H1 (cell line): ENCODE measurements at regions not wholly inside any gene's neighbourhood (a gene's known extent, or its start where the extent isn't known, plus 50 kb on each side); places are given as distances from the start of the nearest gene placed in this dataset.

Source experiments
- CTCF ChIA-PET: fragments of 300-600 bp; sonication (Branson Sonifier 250); formaldehyde crosslinking; loops from one replicate; lab custom pipeline; 2021; ENCODE audit not compliant: partially characterized antibody; lab: Charles Lee
- POLR2A ChIA-PET: fragments of 300-600 bp; sonication (Branson Sonifier 250); formaldehyde crosslinking; loops from one replicate; lab custom pipeline; 2021; ENCODE audit warnings: inconsistent platforms; ENCODE audit not compliant: partially characterized antibody; lab: Charles Lee
- DNase-seq, 2 experiments: peaks; one replicate each; pipeline versions ENCODE4 v3.0.0 to v3.0.0-alpha.2; 2010 to 2022; ENCODE audit warnings: low spot score in 2 of 2, low read depth in 1 of 2, mixed read lengths in 1 of 2
- FAIRE-seq: peaks from 2 replicates; lab custom pipeline; 2011; peaks lifted over from hg19 to GRCh38; lab: Jason Lieb, UNC
- H2AFZ ChIP-seq: 2 replicates; pipeline ENCODE4 v1.8.1; 2012; ENCODE audit warnings: low read length, inconsistent platforms
- H2AK5ac ChIP-seq: 2 replicates; pipeline ENCODE4 v1.6.1; 2013; ENCODE audit warnings: low read depth, low read length
- H2BK120ac ChIP-seq: replicated peaks from 2 replicates; pipeline ENCODE3; 2013; ENCODE audit warnings: low read depth, low read length, inconsistent platforms
- H2BK12ac ChIP-seq: 2 replicates; pipeline ENCODE4 v1.6.1; 2013; ENCODE audit warnings: low read depth, low read length
- H2BK15ac ChIP-seq: 2 replicates; pipeline ENCODE4 v1.6.1; 2013; ENCODE audit warnings: low read length
- H2BK20ac ChIP-seq: 2 replicates; pipeline ENCODE4 v1.6.1; 2013; ENCODE audit warnings: low read length
- H2BK5ac ChIP-seq: 2 replicates; pipeline ENCODE4 v1.6.1; 2013; ENCODE audit warnings: low read depth, low read length
- H3K14ac ChIP-seq: 2 replicates; pipeline ENCODE4 v1.6.1; 2013; ENCODE audit warnings: inconsistent platforms; ENCODE audit not compliant: insufficient read length
- H3K18ac ChIP-seq: 2 replicates; pipeline ENCODE4 v1.6.1; 2013; ENCODE audit warnings: low read length; ENCODE audit errors: extremely low read depth
- H3K23ac ChIP-seq: 2 replicates; pipeline ENCODE4 v1.6.1; 2013; ENCODE audit warnings: inconsistent platforms; ENCODE audit not compliant: insufficient read length
- H3K23me2 ChIP-seq: 2 replicates; pipeline ENCODE4 v1.6.1; 2013; ENCODE audit warnings: low read depth, low read length
- H3K27ac ChIP-seq: 2 replicates; pipeline ENCODE4 v1.6.1; 2011; ENCODE audit warnings: low read depth, low read length, inconsistent platforms
- H3K27me3 ChIP-seq, 4 experiments: replicated peaks in 1 of 4; 1 replicate in 1 of 4; 2 replicates in 3 of 4; pipeline versions ENCODE4 v1.6.1 to v1.8.1; 2011 to 2013; ENCODE audit warnings: low read length in 3 of 4, mild to moderate bottlenecking in 3 of 4, inconsistent platforms in 2 of 4, mixed read lengths in 2 of 4, moderate library complexity in 1 of 4; ENCODE audit not compliant: control insufficient read depth in 3 of 4, insufficient read depth in 3 of 4; ENCODE audit errors: extremely low read depth in 1 of 4
- H3K36me3 ChIP-seq, 4 experiments: 2 replicates each; pipeline versions ENCODE4 v1.6.1 to v1.8.1; 2011 to 2013; ENCODE audit warnings: mild to moderate bottlenecking in 4 of 4, low read length in 3 of 4, moderate library complexity in 2 of 4, control low read depth in 1 of 4, inconsistent platforms in 1 of 4; ENCODE audit not compliant: insufficient read depth in 4 of 4, control insufficient read depth in 2 of 4
- H3K4ac ChIP-seq: replicated peaks from 2 replicates; pipeline ENCODE3; 2013; ENCODE audit warnings: low read length, low read depth, mixed read lengths, inconsistent platforms; ENCODE audit not compliant: insufficient read length
- H3K4me1 ChIP-seq, 4 experiments: replicated peaks in 1 of 4; 1 replicate in 1 of 4; 2 replicates in 3 of 4; pipeline versions ENCODE4 v1.6.1 to v1.8.1; 2011 to 2013; ENCODE audit warnings: low read length in 3 of 4, inconsistent platforms in 2 of 4, mixed read lengths in 1 of 4; ENCODE audit not compliant: insufficient read depth in 4 of 4, control insufficient read depth in 3 of 4
- H3K4me2 ChIP-seq, 2 experiments: 2 replicates each; pipeline versions ENCODE4 v1.6.1 to v1.8.1; 2011 to 2013; ENCODE audit warnings: low read depth in 2 of 2, low read length in 2 of 2, control low read depth in 1 of 2, inconsistent platforms in 1 of 2, mild to moderate bottlenecking in 1 of 2; ENCODE audit not compliant: insufficient read depth in 1 of 2
- H3K4me3 ChIP-seq, 4 experiments: fragments of 200-600, 300-600 bp in 1 of 4; sonication (generic), shearing (Covaris generic), sonication (Bioruptor Twin) in 1 of 4; 2 replicates each; pipeline versions ENCODE4 v1.5.1 to v1.8.1; 2011 to 2016; ENCODE audit warnings: low read length in 4 of 4, low read depth in 3 of 4, control low read depth in 2 of 4, inconsistent platforms in 2 of 4, mild to moderate bottlenecking in 2 of 4, mixed read lengths in 1 of 4, moderate library complexity in 1 of 4; ENCODE audit not compliant: insufficient read depth in 2 of 4; ENCODE audit errors: extremely low read depth in 1 of 4
- H3K56ac ChIP-seq: replicated peaks from 2 replicates; pipeline ENCODE3; 2013; ENCODE audit warnings: low read depth, mild to moderate bottlenecking, mixed read lengths, low read length, inconsistent platforms; ENCODE audit not compliant: insufficient read length
- H3K79me1 ChIP-seq: 2 replicates; pipeline ENCODE4 v1.6.1; 2013; ENCODE audit warnings: low read depth, low read length, control low read depth
- H3K79me2 ChIP-seq, 2 experiments: 2 replicates each; pipeline versions ENCODE4 v1.6.1 to v1.8.1; 2012 to 2013; ENCODE audit warnings: low read length in 2 of 2, mild to moderate bottlenecking in 2 of 2, inconsistent platforms in 1 of 2; ENCODE audit not compliant: insufficient read depth in 2 of 2, control insufficient read depth in 1 of 2
- H3K9ac ChIP-seq, 4 experiments: replicated peaks in 1 of 4; 1 replicate in 1 of 4; 2 replicates in 3 of 4; pipeline versions ENCODE4 v1.6.1 to v1.8.1; 2011 to 2013; ENCODE audit warnings: low read depth in 3 of 4, low read length in 3 of 4, control low read depth in 2 of 4, mild to moderate bottlenecking in 2 of 4, moderate library complexity in 2 of 4, inconsistent platforms in 1 of 4; ENCODE audit errors: extremely low read depth in 1 of 4
- H3K9me3 ChIP-seq, 2 experiments: 2 replicates each; pipeline versions ENCODE4 v1.6.1 to v1.8.1; 2012 to 2013; ENCODE audit warnings: mild to moderate bottlenecking in 2 of 2, moderate library complexity in 2 of 2, control low read depth in 1 of 2, inconsistent platforms in 1 of 2, low read depth in 1 of 2, low read length in 1 of 2, mixed read lengths in 1 of 2; ENCODE audit not compliant: insufficient read depth in 2 of 2
- H4K20me1 ChIP-seq, 2 experiments: replicated peaks in 1 of 2; 2 replicates each; pipeline versions ENCODE3 to v1.8.1; 2011 to 2013; ENCODE audit warnings: inconsistent platforms in 2 of 2, low read length in 2 of 2, mild to moderate bottlenecking in 1 of 2; ENCODE audit not compliant: insufficient read depth in 2 of 2, control insufficient read depth in 1 of 2
- H4K5ac ChIP-seq: 2 replicates; pipeline ENCODE4 v1.6.1; 2013; ENCODE audit warnings: low read length, low read depth, mixed read lengths, inconsistent platforms; ENCODE audit not compliant: insufficient read length
- H4K8ac ChIP-seq: 2 replicates; pipeline ENCODE4 v1.8.0; 2013; ENCODE audit warnings: mild to moderate bottlenecking, moderate library complexity, low read length, inconsistent platforms; ENCODE audit not compliant: insufficient read depth; ENCODE audit errors: extremely low read depth
- H4K91ac ChIP-seq: replicated peaks from 2 replicates; pipeline ENCODE3; 2013; ENCODE audit warnings: low read length, mixed read lengths, inconsistent platforms; ENCODE audit not compliant: insufficient read length
- CHD2 ChIP-seq: IDR thresholded peaks from 2 replicates; pipeline ENCODE4 v1.6.1; 2012; ENCODE audit warnings: low read length, improper control_type of control experiment
- POU5F1 ChIP-seq: IDR thresholded peaks from 2 replicates; pipeline ENCODE4 v1.6.1; 2011; ENCODE audit warnings: low read depth, mild to moderate bottlenecking, low read length, moderate library complexity
- RXRA ChIP-seq: IDR thresholded peaks from 2 replicates; pipeline ENCODE4 v1.6.1; 2011; ENCODE audit warnings: low read depth, mild to moderate bottlenecking, low read length, moderate library complexity; ENCODE audit not compliant: insufficient read depth
- SIRT6 ChIP-seq: IDR thresholded peaks from one replicate; pipeline ENCODE4 v1.7.1; 2012; ENCODE audit warnings: low read length, inconsistent platforms
- USF2 ChIP-seq: IDR thresholded peaks from 2 replicates; pipeline ENCODE4 v1.6.1; 2011; ENCODE audit warnings: low read length, improper control_type of control experiment
- WGBS, 2 experiments: shearing (Covaris generic) in 1 of 2; methylation state at CpG; one replicate each; pipeline versions ENCODE4 v1.1.6 to v1.1.7; 2013 to 2015; ENCODE audit warnings: low lambda C conversion rate in 2 of 2, mixed read lengths in 2 of 2, inconsistent platforms in 1 of 2, low coverage in 1 of 2, missing lambda C conversion rate in 1 of 2; ENCODE audit not compliant: insufficient replicate concordance in 2 of 2, insufficient coverage in 1 of 2, insufficient read length in 1 of 2; ENCODE audit errors: extremely low coverage in 1 of 2, missing lambda C conversion rate in 1 of 2; 5-methylcytosine and 5-hydroxymethylcytosine counted together

- Histone ChIP-seq H3K18ac (peak overlapping the region; percentile 1; the same call in 1 of the 2 replicates), H2BK12ac (0 out of 2 replicates have a peak overlapping the region, but pooled peaks have one; percentile 46), H2BK15ac (0 out of 2 replicates have a peak overlapping the region, but pooled peaks have one; percentile 5), H3K4me2 (no peak overlapping the region), H3K23me2 (no peaks in the 10 kb centered on the region), H3K4me1 (peaks cover 0 to 9% (median under 1%) of the 10 kb centered on the region in 4 experiments; a peak in 3 of 7 replicates), H3K4me3 (no peak overlapping the region), H4K20me1 (no peaks in the 10 kb centered on the region), H2BK120ac (no peak overlapping the region), H3K9me3 (no peaks in the 10 kb centered on the region), H3K14ac (no peak overlapping the region), H3K4ac (no peak overlapping the region), H3K79me2 (no peaks in the 10 kb centered on the region), H3K36me3 (no peaks in the 10 kb centered on the region), H2AK5ac (no peak overlapping the region), H2BK20ac (no peak overlapping the region; the same call in 1 of the 2 replicates), H2BK5ac (no peak overlapping the region), H3K27ac (no peak overlapping the region), H3K23ac (no peak overlapping the region), H3K79me1 (no peaks in the 10 kb centered on the region), H3K9ac (no peak overlapping the region), H3K56ac (no peak overlapping the region), H4K8ac (no peak overlapping the region), H3K27me3 (no peaks in the 10 kb centered on the region), H4K5ac (no peak overlapping the region), H4K91ac (no peak overlapping the region), H2AFZ (peak overlapping the region; percentile 80)
- WGBS, 2 experiments = 77% methylated on average over 6 of the region's 6 CpGs; no CpG with 5 or more reads in 1 of the 2 experiments
- POLR2A ChIA-PET = no interaction called here
- FAIRE-seq (no peak), DNase-seq (no peak)
- CTCF ChIA-PET = interaction anchor here (0.8 kb wide), 1 partner anchor 19 kb away, joined by 3 read pairs; no protein-coding TSS in a partner anchor
- no peak for TF ChIP-seq SIRT6
- no peak for TF ChIP-seq RXRA
- no peak for TF ChIP-seq POU5F1
- TF ChIP-seq USF2 = no peak
- TF ChIP-seq CHD2 = no peak
Observed at GRCh38 chr2:160898581-160899307, 261.5 kb upstream of the TANK start.
